ENCODE measurements at regions not wholly inside any gene's neighbourhood (a gene's known extent, or its start where the extent isn't known, plus 50 kb on each side); places are given as distances from the start of the nearest gene placed in this dataset.

- Histone ChIP-seq H3K4ac (replicated peaks; ENCODE audit: insufficient read length, low read depth, low read length) (no peak overlapping the region), H2BK120ac (replicated peaks; ENCODE audit: low read depth, low read length) (no peak overlapping the region), H3K4me2 (ENCODE audit: insufficient read depth in 1 of 2, low read depth in 2 of 2, low read length in 2 of 2) (peak overlapping the region in 1 of 2 experiments; percentile 0; a peak in 1 of 4 replicates), H3K18ac (ENCODE audit: extremely low read depth, low read length) (no peak overlapping the region), H3K23ac (ENCODE audit: insufficient read length) (no peak overlapping the region), H4K8ac (ENCODE audit: extremely low read depth, insufficient read depth, low read length) (no peak overlapping the region), H4K20me1 (replicated peaks in 1 of 2; ENCODE audit: control insufficient read depth in 1 of 2, insufficient read depth in 2 of 2, low read length in 2 of 2) (no peaks in the 10 kb centered on the region), H3K79me2 (ENCODE audit: control insufficient read depth in 1 of 2, insufficient read depth in 2 of 2, low read length in 2 of 2) (no peaks in the 10 kb centered on the region), H2BK12ac (ENCODE audit: low read depth, low read length) (no peak overlapping the region), H2AFZ (ENCODE audit: low read length) (peak overlapping the region; percentile 60), H4K91ac (replicated peaks; ENCODE audit: insufficient read length, low read length) (no peak overlapping the region), H2BK15ac (ENCODE audit: low read length) (no peak overlapping the region), H3K4me1 (replicated peaks in 1 of 4; ENCODE audit: control insufficient read depth in 3 of 4, insufficient read depth in 4 of 4, low read length in 3 of 4) (0 out of 7 replicates have a peak, but pooled peaks cover 0 to 2% (median 0%) of the 10 kb centered on the region in 4 experiments), H2AK5ac (ENCODE audit: low read depth, low read length) (no peak overlapping the region), H3K27me3 (replicated peaks in 1 of 4; ENCODE audit: control insufficient read depth in 3 of 4, extremely low read depth in 1 of 4, insufficient read depth in 3 of 4, low read length in 3 of 4) (no peaks in the 10 kb centered on the region; a peak in 2 of 7 replicates), H3K36me3 (ENCODE audit: control insufficient read depth in 2 of 4, insufficient read depth in 4 of 4, low read length in 3 of 4) (no peaks in the 10 kb centered on the region), H2BK20ac (ENCODE audit: low read length) (no peak overlapping the region), H3K9ac (replicated peaks in 1 of 4; ENCODE audit: extremely low read depth in 1 of 4, low read depth in 3 of 4, low read length in 3 of 4) (no peak overlapping the region), H3K56ac (replicated peaks; ENCODE audit: insufficient read length, low read depth, low read length) (no peak overlapping the region), H3K79me1 (ENCODE audit: low read depth, low read length) (no peaks in the 10 kb centered on the region), H3K14ac (ENCODE audit: insufficient read length) (no peak overlapping the region), H3K4me3 (ENCODE audit: extremely low read depth in 1 of 4, insufficient read depth in 2 of 4, low read depth in 3 of 4, low read length in 4 of 4) (no peak overlapping the region), H2BK5ac (ENCODE audit: low read depth, low read length) (no peak overlapping the region; the same call in 1 of the 2 replicates), H4K5ac (ENCODE audit: insufficient read length, low read depth, low read length) (no peak overlapping the region), H3K27ac (ENCODE audit: low read depth, low read length) (no peak overlapping the region), H3K23me2 (ENCODE audit: low read depth, low read length) (peaks cover 2% of the 10 kb centered on the region; the same call in 1 of the 2 replicates), H3K9me3 (ENCODE audit: insufficient read depth in 2 of 2, low read depth in 1 of 2, low read length in 1 of 2) (no peaks in the 10 kb centered on the region)
- FAIRE-seq (no peak), DNase-seq (ENCODE audit: low read depth in 1 of 2, low spot score in 2 of 2) (no peak)
- POLR2A ChIA-PET (ENCODE audit: partially characterized antibody) = interaction anchor here (1.2 kb wide), 1 partner anchor 125 kb away, joined by 3 read pairs; no protein-coding TSS in a partner anchor
- 89% methylated on average over 26 of the region's 26 CpGs; no CpG with 5 or more reads in 1 of the 2 experiments for WGBS, 2 experiments (ENCODE audit: extremely low coverage in 1 of 2, insufficient coverage in 1 of 2, insufficient read length in 1 of 2, insufficient replicate concordance in 2 of 2, low coverage in 1 of 2, low lambda C conversion rate in 2 of 2, missing lambda C conversion rate in 1 of 2)
- CTCF ChIA-PET (ENCODE audit: partially characterized antibody) = interaction anchor here (0.6 to 1.8 kb wide), 6 partner anchors 13 to 531 kb away, joined by 3 to 8 read pairs (median 3); no protein-coding TSS in a partner anchor
- TF ChIP-seq E2F6 (IDR thresholded peaks at IDR 0.05) (no peak), BCL11A (IDR thresholded peaks at IDR 0.05; ENCODE audit: low read depth in 2 of 2, low read length in 2 of 2) (no peak), SP1 (IDR thresholded peaks at IDR 0.05; ENCODE audit: low read depth, low read length) (no peak), JUN (IDR thresholded peaks at IDR 0.05; ENCODE audit: low read depth, low read length) (no peak), EP300 (IDR thresholded peaks at IDR 0.05; ENCODE audit: borderline replicate concordance in 1 of 2, low read depth in 2 of 2, low read length in 2 of 2) (no peak), CBX8 (IDR thresholded peaks at IDR 0.05; ENCODE audit: borderline replicate concordance, low read depth, low read length) (no peak), JUND (IDR thresholded peaks at IDR 0.05; ENCODE audit: low read length) (no peak), KDM1A (IDR thresholded peaks at IDR 0.05; ENCODE audit: borderline replicate concordance, low read length) (no peak), KDM4A (IDR thresholded peaks at IDR 0.05; ENCODE audit: low read depth, low read length, severe bottlenecking) (no peak), POLR2A (IDR thresholded peaks at IDR 0.05; ENCODE audit: control extremely low read depth in 1 of 2, low read depth in 2 of 2, low read length in 2 of 2) (no peak), RAD21 (IDR thresholded peaks at IDR 0.05 in 1 of 2, conservative IDR thresholded peaks at IDR 0.05 in 1 of 2; ENCODE audit: low read depth in 2 of 2, low read length in 2 of 2) (no peak), POLR2AphosphoS5 (IDR thresholded peaks at IDR 0.05; ENCODE audit: low read depth, low read length) (no peak), TAF7 (optimal IDR thresholded peaks at IDR 0.05; ENCODE audit: borderline replicate concordance, low read depth, low read length) (no peak)
Measured at GRCh38 chr16:73231944-73232554, 184.1 kb upstream of the ZFHX3 start.

Measured in H1 (cell line).